ENCODE measurements at regions not wholly inside any gene's neighbourhood (a gene's known extent, or its start where the extent isn't known, plus 50 kb on each side); places are given as distances from the start of the nearest gene placed in this dataset.

- DNase-seq (ENCODE audit: low read depth, low spot score) (no peak), FAIRE-seq (no peak), ATAC-seq (no peak)
- ChIA-PET RAD21 (ENCODE audit: unreplicated experiment) (no interaction called here), SMC1A (ENCODE audit: uncharacterized antibody, unreplicated experiment) (no interaction called here), POLR2A (no interaction called here), CTCF (no interaction called here)
- in situ Hi-C loops (cut with MboI), result no loop called here
- TF ChIP-seq CBFB (IDR thresholded peaks at IDR 0.05; ENCODE audit: low read depth) (no peak), IKZF1 (conservative IDR thresholded peaks at IDR 0.05) (no peak), CHD4 (IDR thresholded peaks at IDR 0.05) (no peak)
- H3K9me3 ChIP-seq (replicated peaks; ENCODE audit: control insufficient read depth, insufficient read depth, low read length), result no peaks in the 10 kb centered on the region
- H3K36me3 ChIP-seq (ENCODE audit: control insufficient read depth in 2 of 2, insufficient read depth in 2 of 2, low read length in 1 of 2), result no peaks in the 10 kb centered on the region
- no peaks in the 10 kb centered on the region for H4K20me1 ChIP-seq (ENCODE audit: control insufficient read depth, insufficient read depth)
- intact Hi-C loops (cut with micrococcal nuclease; ENCODE audit: unreplicated experiment), result no loop called here
- H3K27me3 ChIP-seq (replicated peaks in 1 of 2; ENCODE audit: control insufficient read depth in 2 of 2, insufficient read depth in 2 of 2, low read length in 1 of 2), result no peaks in the 10 kb centered on the region
- WGBS (ENCODE audit: insufficient coverage, insufficient replicate concordance, low lambda C conversion rate, missing lambda C conversion rate), result 0% methylated on average over 2 of the region's 2 CpGs
- H3K27ac ChIP-seq (ENCODE audit: control insufficient read depth, insufficient read depth), result no peak overlapping the region
- no TSS peak for BruUV-seq (replicated peaks)
- no peak overlapping the region for H2AFZ ChIP-seq (ENCODE audit: control insufficient read depth, low read depth, low read length)
- H3K4me2 ChIP-seq (ENCODE audit: control insufficient read depth, insufficient read depth), result no peak overlapping the region
- no peaks in the 10 kb centered on the region for H3K4me1 ChIP-seq (ENCODE audit: control insufficient read depth, insufficient read depth, low read length)
- H3K79me2 ChIP-seq (ENCODE audit: control insufficient read depth, insufficient read depth, low read length), result no peaks in the 10 kb centered on the region
- no peak overlapping the region for H3K4me3 ChIP-seq
- H3K9ac ChIP-seq (ENCODE audit: control insufficient read depth, insufficient read depth, low read length), result no peak overlapping the region
Observed at GRCh38 chr3:88767746-88768145, 339.7 kb upstream of the EPHA3 start.

DNA sequence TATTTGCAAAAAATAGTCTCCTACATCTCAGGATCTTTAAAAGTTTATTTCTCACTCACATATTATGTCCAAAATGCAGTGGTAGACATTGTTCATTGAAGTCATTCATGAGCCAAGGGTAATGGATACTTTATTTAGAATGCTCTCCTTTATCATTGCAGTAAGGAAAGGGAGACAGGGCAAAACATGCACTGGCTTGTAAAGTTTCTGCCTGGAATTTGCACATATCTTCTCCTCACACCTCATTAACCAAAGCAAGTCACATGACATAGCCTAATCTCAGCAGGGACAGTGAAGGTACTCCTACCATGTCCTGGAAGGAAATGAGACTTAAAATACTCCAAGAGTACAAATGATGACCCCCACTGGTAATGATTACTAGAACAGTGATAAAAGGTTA lies 333.7 kb upstream of the EPHA3 start:
- no peaks in the 10 kb centered on the region for H3K9me3 ChIP-seq (replicated peaks; ENCODE audit: control insufficient read depth, insufficient read depth, low read length)
- no peaks in the 10 kb centered on the region for H3K79me2 ChIP-seq (ENCODE audit: control insufficient read depth, insufficient read depth, low read length)
- CTCF ChIA-PET, result no interaction called here
- DNase-seq (ENCODE audit: low read depth, low spot score) (no peak), ATAC-seq (no peak), FAIRE-seq (no peak)
- no peaks in the 10 kb centered on the region for H3K27me3 ChIP-seq (replicated peaks in 1 of 2; ENCODE audit: control insufficient read depth in 2 of 2, insufficient read depth in 2 of 2, low read length in 1 of 2)
- RAD21 ChIA-PET (ENCODE audit: unreplicated experiment), result no interaction called here
- SMC1A ChIA-PET (ENCODE audit: uncharacterized antibody, unreplicated experiment), result no interaction called here
- no peak overlapping the region for H3K9ac ChIP-seq (ENCODE audit: control insufficient read depth, insufficient read depth, low read length)
- no peak overlapping the region for H3K4me3 ChIP-seq
- no peaks in the 10 kb centered on the region for H3K4me1 ChIP-seq (ENCODE audit: control insufficient read depth, insufficient read depth, low read length)
- no peaks in the 10 kb centered on the region for H3K36me3 ChIP-seq (ENCODE audit: control insufficient read depth in 2 of 2, insufficient read depth in 2 of 2, low read length in 1 of 2)
- H2AFZ ChIP-seq (ENCODE audit: control insufficient read depth, low read depth, low read length), result no peak overlapping the region
- BruUV-seq (replicated peaks), result no TSS peak
- intact Hi-C loops (cut with micrococcal nuclease; ENCODE audit: unreplicated experiment), result no loop called here
- no peak overlapping the region for H3K27ac ChIP-seq (ENCODE audit: control insufficient read depth, insufficient read depth)
- POLR2A ChIA-PET, result no interaction called here
- H4K20me1 ChIP-seq (ENCODE audit: control insufficient read depth, insufficient read depth), result no peaks in the 10 kb centered on the region
- no peak overlapping the region for H3K4me2 ChIP-seq (ENCODE audit: control insufficient read depth, insufficient read depth)
- in situ Hi-C loops (cut with MboI), result no loop called here
- TF ChIP-seq NR2C1 (IDR thresholded peaks at IDR 0.05) (no peak), ZZZ3 (IDR thresholded peaks at IDR 0.05; ENCODE audit: control insufficient read depth, insufficient read length, low read depth) (no peak), TARDBP (IDR thresholded peaks at IDR 0.05; ENCODE audit: borderline replicate concordance) (no peak), PAX5 (IDR thresholded peaks at IDR 0.05; ENCODE audit: borderline replicate concordance, low read depth, low read length) (no peak), POLR2AphosphoS5 (IDR thresholded peaks at IDR 0.05; ENCODE audit: low read length) (no peak), EED (IDR thresholded peaks at IDR 0.05; ENCODE audit: low read depth) (no peak), KAT2A (conservative IDR thresholded peaks at IDR 0.05; ENCODE audit: control insufficient read depth, low read depth, low read length) (no peak), FOXM1 (IDR thresholded peaks at IDR 0.05; ENCODE audit: low read depth, low read length) (no peak), STAT3 (IDR thresholded peaks at IDR 0.05; ENCODE audit: low read depth, low read length) (no peak), SUZ12 (IDR thresholded peaks at IDR 0.05; ENCODE audit: unreplicated experiment) (no peak), MYC (IDR thresholded peaks at IDR 0.05; ENCODE audit: insufficient read depth, insufficient read length, insufficient replicate concordance, low read length, severe bottlenecking) (no peak), LARP7 (IDR thresholded peaks at IDR 0.05) (no peak)
- TF ChIP-seq, protein P1, sequence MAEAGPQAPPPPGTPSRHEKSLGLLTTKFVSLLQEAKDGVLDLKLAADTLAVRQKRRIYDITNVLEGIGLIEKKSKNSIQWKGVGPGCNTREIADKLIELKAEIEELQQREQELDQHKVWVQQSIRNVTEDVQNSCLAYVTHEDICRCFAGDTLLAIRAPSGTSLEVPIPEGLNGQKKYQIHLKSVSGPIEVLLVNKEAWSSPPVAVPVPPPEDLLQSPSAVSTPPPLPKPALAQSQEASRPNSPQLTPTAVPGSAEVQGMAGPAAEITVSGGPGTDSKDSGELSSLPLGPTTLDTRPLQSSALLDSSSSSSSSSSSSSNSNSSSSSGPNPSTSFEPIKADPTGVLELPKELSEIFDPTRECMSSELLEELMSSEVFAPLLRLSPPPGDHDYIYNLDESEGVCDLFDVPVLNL (IDR thresholded peaks at IDR 0.05; ENCODE audit: low read depth, low read length), result no peak
- TF ChIP-seq, protein P2, sequence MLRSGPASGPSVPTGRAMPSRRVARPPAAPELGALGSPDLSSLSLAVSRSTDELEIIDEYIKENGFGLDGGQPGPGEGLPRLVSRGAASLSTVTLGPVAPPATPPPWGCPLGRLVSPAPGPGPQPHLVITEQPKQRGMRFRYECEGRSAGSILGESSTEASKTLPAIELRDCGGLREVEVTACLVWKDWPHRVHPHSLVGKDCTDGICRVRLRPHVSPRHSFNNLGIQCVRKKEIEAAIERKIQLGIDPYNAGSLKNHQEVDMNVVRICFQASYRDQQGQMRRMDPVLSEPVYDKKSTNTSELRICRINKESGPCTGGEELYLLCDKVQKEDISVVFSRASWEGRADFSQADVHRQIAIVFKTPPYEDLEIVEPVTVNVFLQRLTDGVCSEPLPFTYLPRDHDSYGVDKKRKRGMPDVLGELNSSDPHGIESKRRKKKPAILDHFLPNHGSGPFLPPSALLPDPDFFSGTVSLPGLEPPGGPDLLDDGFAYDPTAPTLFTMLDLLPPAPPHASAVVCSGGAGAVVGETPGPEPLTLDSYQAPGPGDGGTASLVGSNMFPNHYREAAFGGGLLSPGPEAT (IDR thresholded peaks at IDR 0.05; ENCODE audit: low read depth), result no peak

All from GM12878 (cell line).